ENCODE measurements at regions not wholly inside any gene's neighbourhood (a gene's known extent, or its start where the extent isn't known, plus 50 kb on each side); places are given as distances from the start of the nearest gene placed in this dataset.

DNA sequence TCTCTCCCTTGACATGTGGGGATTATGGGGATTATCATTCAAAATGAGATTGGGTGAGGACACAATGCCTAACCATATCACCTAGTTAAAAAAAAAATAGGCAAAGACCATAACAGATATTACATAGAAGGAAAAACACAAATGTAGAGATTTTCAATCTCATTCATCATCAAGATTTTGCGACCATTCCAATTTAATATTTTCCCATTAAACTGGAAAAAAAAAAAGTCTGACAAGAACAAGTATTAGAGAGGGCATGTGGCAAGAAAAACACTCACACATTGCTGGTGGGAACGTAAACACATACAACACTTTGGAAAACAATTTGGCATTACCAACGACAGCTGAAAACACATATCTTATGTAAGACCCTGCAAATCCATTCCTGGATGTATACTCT, 71.0 kb upstream of the MYCN start:
- H2AFZ ChIP-seq (ENCODE audit: low read length), result no peak overlapping the region
- H3K4me1 ChIP-seq (ENCODE audit: low read length), result no peaks in the 10 kb centered on the region
- H3K9me2 ChIP-seq (replicated peaks; ENCODE audit: insufficient read depth, low read length), result no peaks in the 10 kb centered on the region
- no peaks in the 10 kb centered on the region for H3F3A ChIP-seq (ENCODE audit: insufficient read depth, low read length)
- no peaks in the 10 kb centered on the region for H3K9me3 ChIP-seq (replicated peaks; ENCODE audit: insufficient read depth, low read length)
- no peak overlapping the region for H3K4me3 ChIP-seq (ENCODE audit: low read length)
- no peak overlapping the region for H3K9ac ChIP-seq (ENCODE audit: low read length)
- H3K4me2 ChIP-seq (ENCODE audit: low read depth, low read length), result no peak overlapping the region
- DNase-seq, result no peak
- no peaks in the 10 kb centered on the region for H3K79me2 ChIP-seq (ENCODE audit: low read length)
- no peaks in the 10 kb centered on the region for H3K27me3 ChIP-seq (replicated peaks; ENCODE audit: insufficient read depth, low read length)
- H4K20me1 ChIP-seq (ENCODE audit: insufficient read depth, low read length), result no peaks in the 10 kb centered on the region
- H3K27ac ChIP-seq (ENCODE audit: low read length), result no peak overlapping the region
- TF ChIP-seq EZH2phosphoT487 (IDR thresholded peaks at IDR 0.05; ENCODE audit: low read length), result no peak
- TF ChIP-seq, protein P1, sequence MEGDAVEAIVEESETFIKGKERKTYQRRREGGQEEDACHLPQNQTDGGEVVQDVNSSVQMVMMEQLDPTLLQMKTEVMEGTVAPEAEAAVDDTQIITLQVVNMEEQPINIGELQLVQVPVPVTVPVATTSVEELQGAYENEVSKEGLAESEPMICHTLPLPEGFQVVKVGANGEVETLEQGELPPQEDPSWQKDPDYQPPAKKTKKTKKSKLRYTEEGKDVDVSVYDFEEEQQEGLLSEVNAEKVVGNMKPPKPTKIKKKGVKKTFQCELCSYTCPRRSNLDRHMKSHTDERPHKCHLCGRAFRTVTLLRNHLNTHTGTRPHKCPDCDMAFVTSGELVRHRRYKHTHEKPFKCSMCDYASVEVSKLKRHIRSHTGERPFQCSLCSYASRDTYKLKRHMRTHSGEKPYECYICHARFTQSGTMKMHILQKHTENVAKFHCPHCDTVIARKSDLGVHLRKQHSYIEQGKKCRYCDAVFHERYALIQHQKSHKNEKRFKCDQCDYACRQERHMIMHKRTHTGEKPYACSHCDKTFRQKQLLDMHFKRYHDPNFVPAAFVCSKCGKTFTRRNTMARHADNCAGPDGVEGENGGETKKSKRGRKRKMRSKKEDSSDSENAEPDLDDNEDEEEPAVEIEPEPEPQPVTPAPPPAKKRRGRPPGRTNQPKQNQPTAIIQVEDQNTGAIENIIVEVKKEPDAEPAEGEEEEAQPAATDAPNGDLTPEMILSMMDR (IDR thresholded peaks at IDR 0.05; ENCODE audit: low read length), result no peak
- TF ChIP-seq EZH2 (optimal IDR thresholded peaks at IDR 0.05; ENCODE audit: low read depth, low read length), result no peak
- no peaks in the 10 kb centered on the region for H3K36me3 ChIP-seq (replicated peaks; ENCODE audit: insufficient read depth, low read length)

DNA sequence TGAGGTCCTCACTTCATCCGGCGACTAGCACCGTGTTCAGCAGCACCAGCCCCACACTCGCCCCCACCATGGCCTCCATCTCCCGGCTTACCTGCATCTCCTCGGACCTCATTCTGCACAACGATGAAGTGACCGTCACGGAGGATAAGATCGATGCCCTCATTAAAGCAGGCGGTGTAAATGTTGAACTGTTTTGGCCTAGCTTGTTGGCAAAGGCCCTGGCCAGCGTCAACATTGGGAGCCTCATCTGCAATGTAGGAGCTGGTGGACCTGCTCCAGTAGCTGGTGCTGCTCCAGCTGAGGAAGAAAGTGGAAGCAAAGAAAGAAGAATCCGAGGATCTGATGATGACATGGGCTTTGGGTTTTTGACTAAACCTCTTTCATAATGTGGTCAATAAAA, 70.5 kb upstream of the MYCN start:
- Histone ChIP-seq H3F3A (ENCODE audit: insufficient read depth, low read length) (no peaks in the 10 kb centered on the region), H2AFZ (ENCODE audit: low read length) (no peak overlapping the region), H4K20me1 (ENCODE audit: insufficient read depth, low read length) (no peaks in the 10 kb centered on the region), H3K4me1 (ENCODE audit: low read length) (no peaks in the 10 kb centered on the region), H3K9ac (ENCODE audit: low read length) (no peak overlapping the region), H3K27ac (ENCODE audit: low read length) (no peak overlapping the region), H3K36me3 (replicated peaks; ENCODE audit: insufficient read depth, low read length) (no peaks in the 10 kb centered on the region), H3K9me3 (replicated peaks; ENCODE audit: insufficient read depth, low read length) (no peaks in the 10 kb centered on the region), H3K9me2 (replicated peaks; ENCODE audit: insufficient read depth, low read length) (no peaks in the 10 kb centered on the region), H3K4me3 (ENCODE audit: low read length) (no peak overlapping the region), H3K27me3 (replicated peaks; ENCODE audit: insufficient read depth, low read length) (no peaks in the 10 kb centered on the region), H3K4me2 (ENCODE audit: low read depth, low read length) (no peak overlapping the region), H3K79me2 (ENCODE audit: low read length) (no peaks in the 10 kb centered on the region)
- no peak for DNase-seq
- TF ChIP-seq, protein P1 (IDR thresholded peaks at IDR 0.05; ENCODE audit: low read length), result no peak
- TF ChIP-seq EZH2phosphoT487 (IDR thresholded peaks at IDR 0.05; ENCODE audit: low read length), result no peak
- TF ChIP-seq EZH2 (optimal IDR thresholded peaks at IDR 0.05; ENCODE audit: low read depth, low read length), result no peak

DNA sequence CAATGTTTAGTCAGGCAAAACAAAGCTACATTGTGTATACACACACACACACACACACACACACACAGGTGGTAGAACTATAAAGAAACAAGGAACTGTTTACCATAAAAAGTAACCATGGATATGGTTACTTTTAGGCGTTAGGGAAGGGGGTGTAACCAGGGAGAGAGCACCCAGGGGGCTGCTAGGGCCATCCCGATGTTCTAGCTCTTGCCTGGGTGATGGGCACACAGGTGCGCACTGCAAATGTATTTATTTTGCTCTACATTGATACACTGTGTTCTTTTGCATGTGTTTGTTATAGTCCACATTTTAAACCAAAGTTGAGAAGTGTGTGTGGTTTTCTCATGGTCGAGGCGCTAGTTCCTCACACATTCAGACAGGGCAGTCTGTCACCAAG, 69.8 kb upstream of the MYCN start:
- Histone ChIP-seq H3K9me3 (replicated peaks; ENCODE audit: insufficient read depth, low read length) (no peaks in the 10 kb centered on the region), H4K20me1 (ENCODE audit: insufficient read depth, low read length) (no peaks in the 10 kb centered on the region), H3K36me3 (replicated peaks; ENCODE audit: insufficient read depth, low read length) (no peaks in the 10 kb centered on the region), H3K27me3 (replicated peaks; ENCODE audit: insufficient read depth, low read length) (no peaks in the 10 kb centered on the region), H3K4me2 (ENCODE audit: low read depth, low read length) (no peak overlapping the region), H3K27ac (ENCODE audit: low read length) (no peak overlapping the region), H3K9ac (ENCODE audit: low read length) (no peak overlapping the region), H2AFZ (ENCODE audit: low read length) (no peak overlapping the region), H3K79me2 (ENCODE audit: low read length) (no peaks in the 10 kb centered on the region), H3K4me1 (ENCODE audit: low read length) (no peaks in the 10 kb centered on the region), H3K9me2 (replicated peaks; ENCODE audit: insufficient read depth, low read length) (no peaks in the 10 kb centered on the region), H3K4me3 (ENCODE audit: low read length) (no peak overlapping the region), H3F3A (ENCODE audit: insufficient read depth, low read length) (no peaks in the 10 kb centered on the region)
- TF ChIP-seq, protein P1 (IDR thresholded peaks at IDR 0.05; ENCODE audit: low read length), result no peak
- TF ChIP-seq EZH2 (optimal IDR thresholded peaks at IDR 0.05; ENCODE audit: low read depth, low read length) (no peak), EZH2phosphoT487 (IDR thresholded peaks at IDR 0.05; ENCODE audit: low read length) (no peak)
- no peak for DNase-seq
